ENCODE measurements at regions not wholly inside any gene's neighbourhood (a gene's known extent, or its start where the extent isn't known, plus 50 kb on each side); places are given as distances from the start of the nearest gene placed in this dataset.

DNA sequence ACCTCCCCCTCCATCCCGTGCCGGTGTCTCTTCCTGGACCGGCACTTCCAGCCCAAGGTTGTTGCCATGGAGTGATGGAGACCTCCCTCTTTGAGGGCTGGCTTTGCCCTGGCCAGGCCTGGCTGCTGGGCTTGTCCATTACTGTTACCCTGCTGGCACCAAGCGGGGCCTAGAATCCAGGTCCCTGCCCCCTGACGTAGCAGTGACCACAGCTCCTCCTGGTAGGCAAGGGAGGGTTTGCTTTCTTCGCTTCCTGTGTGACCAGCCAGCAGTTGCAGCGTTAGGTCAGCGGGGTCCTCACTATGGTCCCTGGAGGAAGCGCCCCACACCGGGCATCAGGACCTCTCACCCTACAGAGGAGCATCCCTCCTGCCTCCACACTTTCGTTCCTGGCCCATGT lies 146.7 kb upstream of the COL5A1 start:
- Histone ChIP-seq H3F3A (ENCODE audit: low read depth) (no peaks in the 10 kb centered on the region), H3K9me3 (ENCODE audit: low read depth) (no peaks in the 10 kb centered on the region), H3K36me3 (no peaks in the 10 kb centered on the region), H3K79me2 (ENCODE audit: low read depth) (no peaks in the 10 kb centered on the region), H3K4me2 (no peak overlapping the region), H3K27me3 (no peaks in the 10 kb centered on the region), H3K27ac (no peak overlapping the region), H3K4me3 (no peak overlapping the region), H3K4me1 (peaks cover 6% of the 10 kb centered on the region), H4K20me1 (ENCODE audit: low read depth) (no peaks in the 10 kb centered on the region), H2AFZ (replicated peaks) (no peak overlapping the region), H3K9ac (no peak overlapping the region)
- TF ChIP-seq EZH2 (IDR thresholded peaks at IDR 0.05) (no peak), EZH2phosphoT487 (IDR thresholded peaks at IDR 0.05) (no peak)
- TF ChIP-seq, protein P1, sequence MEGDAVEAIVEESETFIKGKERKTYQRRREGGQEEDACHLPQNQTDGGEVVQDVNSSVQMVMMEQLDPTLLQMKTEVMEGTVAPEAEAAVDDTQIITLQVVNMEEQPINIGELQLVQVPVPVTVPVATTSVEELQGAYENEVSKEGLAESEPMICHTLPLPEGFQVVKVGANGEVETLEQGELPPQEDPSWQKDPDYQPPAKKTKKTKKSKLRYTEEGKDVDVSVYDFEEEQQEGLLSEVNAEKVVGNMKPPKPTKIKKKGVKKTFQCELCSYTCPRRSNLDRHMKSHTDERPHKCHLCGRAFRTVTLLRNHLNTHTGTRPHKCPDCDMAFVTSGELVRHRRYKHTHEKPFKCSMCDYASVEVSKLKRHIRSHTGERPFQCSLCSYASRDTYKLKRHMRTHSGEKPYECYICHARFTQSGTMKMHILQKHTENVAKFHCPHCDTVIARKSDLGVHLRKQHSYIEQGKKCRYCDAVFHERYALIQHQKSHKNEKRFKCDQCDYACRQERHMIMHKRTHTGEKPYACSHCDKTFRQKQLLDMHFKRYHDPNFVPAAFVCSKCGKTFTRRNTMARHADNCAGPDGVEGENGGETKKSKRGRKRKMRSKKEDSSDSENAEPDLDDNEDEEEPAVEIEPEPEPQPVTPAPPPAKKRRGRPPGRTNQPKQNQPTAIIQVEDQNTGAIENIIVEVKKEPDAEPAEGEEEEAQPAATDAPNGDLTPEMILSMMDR (IDR thresholded peaks at IDR 0.05) = no peak
- Mint-ChIP-seq H3K9me3 (peaks cover 2% of the 10 kb centered on the region), H3K27ac (no peak overlapping the region), H3K36me3 (no peaks in the 10 kb centered on the region), H3K27me3 (ENCODE audit: insufficient read depth, low read depth) (peaks cover 7% of the 10 kb centered on the region), H3K4me3 (no peak overlapping the region), H3K4me1 (peaks cover 33% of the 10 kb centered on the region)
- no peak for DNase-seq (ENCODE audit: low spot score)

DNA sequence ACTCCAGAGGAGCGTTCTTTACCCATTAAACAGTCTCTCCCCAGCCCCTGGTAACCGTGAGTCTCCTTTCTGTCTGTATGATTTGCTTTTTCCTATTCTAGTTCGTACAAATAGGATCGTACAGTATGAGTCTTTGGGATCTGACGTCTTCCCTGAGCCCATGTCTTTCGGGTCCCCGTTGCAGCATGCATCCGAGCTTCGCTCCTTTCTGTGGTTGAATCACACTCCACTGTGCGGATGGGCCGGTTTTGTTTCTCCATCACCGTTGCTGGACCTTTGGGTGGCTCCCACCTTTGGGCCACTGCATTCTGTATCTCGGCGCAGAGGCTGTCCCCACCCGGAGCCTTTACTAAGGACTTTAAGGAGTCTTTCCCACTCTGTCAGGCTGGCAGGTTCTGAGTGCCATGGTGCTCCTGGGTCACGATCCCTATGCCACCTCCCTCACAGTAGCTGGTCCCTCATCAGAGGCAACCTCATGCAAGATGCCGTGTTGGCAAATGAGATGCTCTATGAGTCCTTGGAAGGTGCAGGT lies 145.7 kb upstream of the COL5A1 start:
- H3K27ac ChIP-seq = no peak overlapping the region
- no peak overlapping the region for H2AFZ ChIP-seq (replicated peaks)
- no peak overlapping the region for H3K9ac ChIP-seq
- Mint-ChIP-seq H3K36me3 (no peaks in the 10 kb centered on the region), H3K4me3 (no peak overlapping the region), H3K4me1 (peaks cover 33% of the 10 kb centered on the region), H3K27me3 (ENCODE audit: insufficient read depth, low read depth) (peaks cover 4% of the 10 kb centered on the region), H3K27ac (no peak overlapping the region), H3K9me3 (peaks cover 10% of the 10 kb centered on the region)
- no peaks in the 10 kb centered on the region for H4K20me1 ChIP-seq (ENCODE audit: low read depth)
- no peaks in the 10 kb centered on the region for H3K79me2 ChIP-seq (ENCODE audit: low read depth)
- H3F3A ChIP-seq (ENCODE audit: low read depth) = no peaks in the 10 kb centered on the region
- DNase-seq (ENCODE audit: low spot score) = no peak
- H3K27me3 ChIP-seq = no peaks in the 10 kb centered on the region
- no peak overlapping the region for H3K4me3 ChIP-seq
- no peaks in the 10 kb centered on the region for H3K9me3 ChIP-seq (ENCODE audit: low read depth)
- H3K4me1 ChIP-seq = peaks cover 6% of the 10 kb centered on the region
- TF ChIP-seq, protein P1 (IDR thresholded peaks at IDR 0.05) = no peak
- TF ChIP-seq EZH2phosphoT487 (IDR thresholded peaks at IDR 0.05) = no peak
- TF ChIP-seq EZH2 (IDR thresholded peaks at IDR 0.05) = no peak
- no peak overlapping the region for H3K4me2 ChIP-seq
- no peaks in the 10 kb centered on the region for H3K36me3 ChIP-seq

DNA sequence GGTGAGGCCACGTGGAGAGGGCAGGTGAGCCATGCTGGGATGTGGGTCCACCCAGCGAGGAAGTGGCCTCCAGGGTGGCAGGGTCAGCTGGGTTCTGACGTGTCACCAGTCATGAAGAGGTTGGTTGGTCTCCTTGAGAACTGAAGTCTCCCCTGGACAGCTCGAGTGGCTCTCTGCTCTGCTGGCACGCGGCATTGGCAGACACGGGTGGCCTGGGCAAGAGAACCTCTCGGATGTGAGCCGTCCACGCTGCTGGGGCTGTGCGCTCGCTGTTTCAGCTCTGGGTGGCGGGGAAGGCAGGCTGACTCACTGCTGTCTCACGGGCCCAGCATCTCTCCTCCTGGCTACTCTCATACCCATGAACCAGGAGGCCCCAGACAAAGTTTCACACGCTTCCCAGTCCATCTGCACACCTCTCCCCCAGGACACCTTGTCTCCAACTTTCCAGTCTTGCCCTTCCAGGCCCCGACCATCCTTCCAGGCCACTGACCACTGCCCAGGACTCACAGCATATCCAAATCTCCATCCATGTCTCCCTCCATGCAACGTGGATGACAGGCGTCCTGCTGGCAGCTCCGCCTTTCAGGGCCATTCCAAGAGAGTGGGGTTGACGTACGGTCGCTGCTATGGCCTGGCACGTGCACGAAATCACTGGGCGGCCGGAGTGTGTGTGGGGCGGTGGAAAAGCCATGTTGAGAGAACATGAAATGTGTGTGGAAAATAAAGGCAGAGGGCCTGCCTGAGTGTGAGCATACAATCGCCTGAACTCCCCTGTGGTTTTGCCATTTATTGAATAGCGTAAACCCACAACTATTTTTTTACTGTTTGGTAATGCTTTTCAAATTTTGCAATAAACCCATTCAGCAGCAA lies 145.0 kb upstream of the COL5A1 start:
- no peaks in the 10 kb centered on the region for H3K9me3 ChIP-seq (ENCODE audit: low read depth)
- Mint-ChIP-seq H3K4me3 (no peak overlapping the region), H3K27ac (no peak overlapping the region), H3K27me3 (ENCODE audit: insufficient read depth, low read depth) (peaks cover 4% of the 10 kb centered on the region), H3K36me3 (no peaks in the 10 kb centered on the region), H3K4me1 (peaks cover 28% of the 10 kb centered on the region), H3K9me3 (peaks cover 12% of the 10 kb centered on the region)
- no peak overlapping the region for H2AFZ ChIP-seq (replicated peaks)
- H4K20me1 ChIP-seq (ENCODE audit: low read depth) = no peaks in the 10 kb centered on the region
- H3K79me2 ChIP-seq (ENCODE audit: low read depth) = no peaks in the 10 kb centered on the region
- H3F3A ChIP-seq (ENCODE audit: low read depth) = no peaks in the 10 kb centered on the region
- H3K4me2 ChIP-seq = no peak overlapping the region
- DNase-seq (ENCODE audit: low spot score) = no peak
- no peak overlapping the region for H3K27ac ChIP-seq
- H3K9ac ChIP-seq = no peak overlapping the region
- TF ChIP-seq EZH2phosphoT487 (IDR thresholded peaks at IDR 0.05) (no peak), EZH2 (IDR thresholded peaks at IDR 0.05) (no peak)
- TF ChIP-seq, protein P1 (IDR thresholded peaks at IDR 0.05) = no peak
- H3K36me3 ChIP-seq = no peaks in the 10 kb centered on the region
- no peaks in the 10 kb centered on the region for H3K27me3 ChIP-seq
- H3K4me3 ChIP-seq = no peak overlapping the region
- H3K4me1 ChIP-seq = peaks cover 6% of the 10 kb centered on the region
